ENCODE measurements at regions not wholly inside any gene's neighbourhood (a gene's known extent, or its start where the extent isn't known, plus 50 kb on each side); places are given as distances from the start of the nearest gene placed in this dataset.

GRCh38 chr4:7138223-7139166, 53.8 kb upstream of the SORCS2 start:
- no peak for TF ChIP-seq CTCF (conservative IDR thresholded peaks at IDR 0.05; ENCODE audit: low read depth, low read length)
- TF ChIP-seq MXI1 (IDR thresholded peaks at IDR 0.05; ENCODE audit: borderline replicate concordance, low read depth, low read length): no peak
- no peak for TF ChIP-seq RCOR1 (IDR thresholded peaks at IDR 0.05; ENCODE audit: insufficient replicate concordance, low read length)
- no peak for TF ChIP-seq SMC3 (IDR thresholded peaks at IDR 0.05; ENCODE audit: low read depth, low read length)
- TF ChIP-seq RFX5 (IDR thresholded peaks at IDR 0.05; ENCODE audit: low read depth, low read length): no peak
- TF ChIP-seq FOS (IDR thresholded peaks at IDR 0.05; ENCODE audit: low read depth, low read length): no peak
- no peak for TF ChIP-seq POLR2A (IDR thresholded peaks at IDR 0.05; ENCODE audit: low read depth, low read length)
- no peak for TF ChIP-seq CHD1 (IDR thresholded peaks at IDR 0.05; ENCODE audit: low read depth, low read length)
- TF ChIP-seq USF2 (IDR thresholded peaks at IDR 0.05; ENCODE audit: low read depth, low read length): no peak
- TF ChIP-seq RAD21 (IDR thresholded peaks at IDR 0.05; ENCODE audit: low read length): no peak

Measured in IMR-90 (cell line).